Fibroblast of the aortic adventitia (primary cell): ENCODE measurements at regions not wholly inside any gene's neighbourhood (a gene's known extent, or its start where the extent isn't known, plus 50 kb on each side); places are given as distances from the start of the nearest gene placed in this dataset.

Experiments used
- DNase-seq: peaks from one replicate; pipeline ENCODE4 v3.0.0-alpha.2; 2010; ENCODE audit warnings: low read depth
- H3K4me3 ChIP-seq: 2 replicates; pipeline ENCODE4 v1.5.1; 2011; ENCODE audit warnings: low read depth, mild to moderate bottlenecking, control low read depth, low read length, moderate library complexity
- TF ChIP-seq, protein P1 (sequence below): IDR thresholded peaks from 2 replicates; pipeline ENCODE4 v1.5.1; 2011; ENCODE audit warnings: mild to moderate bottlenecking, low read length, control low read depth, inconsistent platforms; ENCODE audit not compliant: insufficient read depth

DNA sequence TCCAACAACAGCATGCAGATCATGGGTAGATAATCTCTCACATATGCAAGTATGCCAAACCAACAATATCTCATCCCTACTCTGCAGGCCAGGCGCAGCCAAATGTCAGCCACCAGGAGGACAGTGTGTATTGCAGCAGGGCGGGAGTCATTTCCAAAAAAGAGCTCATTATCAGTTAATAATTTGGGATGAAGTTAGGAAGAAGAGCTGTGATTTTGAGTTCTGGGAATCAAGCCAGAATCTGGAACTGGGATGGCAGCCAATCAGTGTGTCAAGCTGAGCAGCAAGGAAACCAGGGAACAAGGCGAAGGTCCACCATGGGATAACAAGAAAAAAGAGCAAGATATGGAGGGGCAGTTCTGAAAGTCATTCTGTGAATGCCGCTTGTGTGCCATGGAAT, 88.2 kb upstream of the CAMK2D start:
- no peak overlapping the region for H3K4me3 ChIP-seq
- peak; percentile 67 for DNase-seq
- TF ChIP-seq, protein P1, sequence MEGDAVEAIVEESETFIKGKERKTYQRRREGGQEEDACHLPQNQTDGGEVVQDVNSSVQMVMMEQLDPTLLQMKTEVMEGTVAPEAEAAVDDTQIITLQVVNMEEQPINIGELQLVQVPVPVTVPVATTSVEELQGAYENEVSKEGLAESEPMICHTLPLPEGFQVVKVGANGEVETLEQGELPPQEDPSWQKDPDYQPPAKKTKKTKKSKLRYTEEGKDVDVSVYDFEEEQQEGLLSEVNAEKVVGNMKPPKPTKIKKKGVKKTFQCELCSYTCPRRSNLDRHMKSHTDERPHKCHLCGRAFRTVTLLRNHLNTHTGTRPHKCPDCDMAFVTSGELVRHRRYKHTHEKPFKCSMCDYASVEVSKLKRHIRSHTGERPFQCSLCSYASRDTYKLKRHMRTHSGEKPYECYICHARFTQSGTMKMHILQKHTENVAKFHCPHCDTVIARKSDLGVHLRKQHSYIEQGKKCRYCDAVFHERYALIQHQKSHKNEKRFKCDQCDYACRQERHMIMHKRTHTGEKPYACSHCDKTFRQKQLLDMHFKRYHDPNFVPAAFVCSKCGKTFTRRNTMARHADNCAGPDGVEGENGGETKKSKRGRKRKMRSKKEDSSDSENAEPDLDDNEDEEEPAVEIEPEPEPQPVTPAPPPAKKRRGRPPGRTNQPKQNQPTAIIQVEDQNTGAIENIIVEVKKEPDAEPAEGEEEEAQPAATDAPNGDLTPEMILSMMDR: no peak

DNA sequence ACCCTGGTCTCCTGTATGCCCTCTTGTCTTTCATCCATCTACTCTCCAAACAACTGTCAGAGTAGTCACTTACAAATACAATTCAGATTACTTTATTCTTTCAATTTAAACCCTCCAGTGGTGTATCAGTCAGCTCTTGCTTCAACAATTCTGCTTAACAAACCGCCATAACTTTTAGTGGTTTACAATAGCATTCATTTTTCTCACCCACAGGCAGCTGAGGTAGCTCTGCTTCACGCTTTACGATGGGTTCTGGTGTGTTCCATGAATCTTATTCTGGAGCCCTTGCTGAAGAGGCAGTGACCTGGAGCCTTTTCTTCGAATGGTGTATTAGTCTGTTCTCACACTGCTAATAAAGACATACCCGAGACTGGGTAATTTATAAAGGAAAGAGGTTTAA, 86.2 kb upstream of the CAMK2D start:
- DNase-seq: no peak
- TF ChIP-seq, protein P1: no peak

DNA sequence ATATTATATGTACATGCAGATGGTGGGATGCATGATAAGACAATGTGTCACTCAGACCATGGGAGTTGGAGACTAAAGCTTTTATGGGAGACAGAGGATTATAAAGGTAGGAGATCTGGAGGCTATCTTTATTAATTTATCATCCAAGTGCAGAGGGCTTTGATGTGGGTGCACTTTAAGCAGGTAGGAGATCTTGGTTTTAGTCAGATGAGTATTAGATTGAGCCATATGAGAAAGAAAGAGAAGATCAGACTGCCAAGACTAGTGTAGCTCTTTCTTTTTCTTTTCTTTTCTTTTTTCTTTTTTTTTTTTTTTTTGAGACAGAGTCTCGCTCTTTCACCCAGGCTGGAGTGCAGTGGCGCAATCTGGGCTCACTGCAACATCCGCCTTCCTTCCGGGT, 84.9 kb upstream of the CAMK2D start:
- DNase-seq: no peak
- TF ChIP-seq, protein P1: no peak
- H3K4me3 ChIP-seq: no peak overlapping the region

More for the DNA sequence above, 86.2 kb upstream of the CAMK2D start:
- H3K4me3 ChIP-seq: no peak overlapping the region

DNA sequence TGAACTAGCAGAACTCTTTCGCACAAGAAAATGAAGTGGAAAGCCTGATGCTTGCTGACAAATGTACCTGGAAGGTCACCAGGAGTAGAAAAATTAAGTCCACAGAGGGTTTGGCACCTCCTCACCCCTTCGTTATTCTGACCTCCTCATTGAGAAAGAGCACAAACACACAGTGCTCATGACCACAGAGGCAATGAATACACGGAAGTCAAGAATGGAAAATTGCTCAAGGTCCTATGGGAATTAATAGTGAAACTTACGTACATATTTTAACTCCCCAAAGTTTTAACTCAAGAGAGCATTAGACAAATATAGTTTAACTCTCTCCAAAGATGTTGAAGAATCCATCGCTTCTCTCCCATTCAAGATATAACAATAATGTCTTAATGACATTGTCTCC, 83.6 kb upstream of the CAMK2D start:
- peak; percentile 33 for DNase-seq
- TF ChIP-seq, protein P1: no peak
- no peak overlapping the region for H3K4me3 ChIP-seq

DNA sequence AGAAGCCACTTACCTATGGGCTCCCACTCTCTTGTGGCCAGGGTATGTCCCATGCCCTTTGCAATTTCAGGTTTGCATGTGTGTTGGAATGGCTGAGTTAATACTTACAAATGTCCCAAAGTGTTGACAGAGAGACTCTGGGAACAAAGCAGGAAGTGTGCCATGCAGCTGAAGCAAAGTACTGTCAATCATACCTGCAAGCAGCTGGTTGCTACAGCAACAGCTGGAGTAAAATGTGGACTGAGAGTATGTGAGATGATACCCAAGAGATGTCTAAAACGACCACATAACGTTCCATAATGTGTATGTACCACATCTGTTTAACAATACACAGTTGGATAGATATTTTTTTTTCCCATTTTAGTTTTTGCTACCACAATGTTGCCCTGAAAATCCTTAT, 82.8 kb upstream of the CAMK2D start:
- TF ChIP-seq, protein P1: no peak
- no peak for DNase-seq
- no peak overlapping the region for H3K4me3 ChIP-seq

DNA sequence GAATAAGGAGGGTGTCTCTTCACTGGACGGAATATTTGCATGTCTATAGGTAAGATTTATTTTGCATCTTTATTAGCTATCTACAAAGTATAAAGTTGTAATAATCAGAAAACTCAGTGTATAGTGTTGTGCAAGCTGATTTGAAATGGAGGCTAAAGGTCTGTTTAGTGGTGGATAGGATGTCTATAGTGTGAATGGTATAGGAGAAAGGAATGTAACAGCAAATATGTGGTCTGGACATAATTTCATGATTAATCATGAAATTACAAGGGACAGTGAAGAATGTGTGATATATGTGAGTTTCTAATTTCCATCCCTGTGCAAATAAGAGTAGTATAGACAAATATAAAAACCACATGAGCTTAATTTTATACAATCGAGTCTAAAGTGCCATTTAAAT, 79.3 kb upstream of the CAMK2D start:
- DNase-seq: no peak
- no peak overlapping the region for H3K4me3 ChIP-seq
- TF ChIP-seq, protein P1: no peak

DNA sequence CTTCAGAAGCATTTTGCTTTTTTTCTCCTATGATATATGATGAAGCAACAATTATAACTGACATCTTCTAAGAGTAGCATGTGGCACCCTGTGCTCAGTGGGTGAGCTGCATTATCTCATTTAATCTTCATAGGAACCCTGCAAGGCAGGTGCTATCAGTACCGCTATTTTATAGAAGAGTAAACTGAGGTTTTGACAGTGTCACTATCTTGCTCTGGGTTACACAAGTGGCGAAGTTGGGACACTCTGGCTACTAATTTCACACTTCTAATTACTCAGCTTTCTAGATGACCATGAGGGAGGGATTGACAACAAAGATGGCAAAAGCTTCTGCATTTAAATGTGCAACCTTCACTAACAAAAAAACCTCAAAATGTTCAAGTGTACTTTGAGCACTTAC, 76.9 kb upstream of the CAMK2D start:
- TF ChIP-seq, protein P1: no peak
- no peak for DNase-seq

More for the DNA sequence above, 76.9 kb upstream of the CAMK2D start:
- no peak overlapping the region for H3K4me3 ChIP-seq
